GM12891 (cell line): ENCODE measurements at regions not wholly inside any gene's neighbourhood (a gene's known extent, or its start where the extent isn't known, plus 50 kb on each side); places are given as distances from the start of the nearest gene placed in this dataset.

Experiments used
- DNase-seq: peaks from one replicate; pipeline ENCODE4 v3.0.0; 2011; ENCODE audit warnings: low spot score; ENCODE audit not compliant: insufficient read length
- FAIRE-seq: peaks from 2 replicates; lab custom pipeline; 2011; peaks lifted over from hg19 to GRCh38; lab: Jason Lieb, UNC
- PAX5 ChIP-seq: IDR thresholded peaks from 2 replicates; pipeline ENCODE4 v1.6.1; 2011; ENCODE audit warnings: low read length, moderate library complexity, mild to moderate bottlenecking; ENCODE audit not compliant: insufficient read depth, severe bottlenecking
- POLR2A ChIP-seq: IDR thresholded peaks from 2 replicates; pipeline ENCODE4 v1.6.1; 2011; ENCODE audit warnings: low read depth, low read length, control low read depth
- POLR2AphosphoS5 ChIP-seq: IDR thresholded peaks from 2 replicates; pipeline ENCODE4 v1.6.1; 2011; ENCODE audit warnings: low read depth, low read length, control low read depth
- POU2F2 ChIP-seq: IDR thresholded peaks from 2 replicates; pipeline ENCODE4 v1.6.1; 2011; ENCODE audit warnings: low read depth, mild to moderate bottlenecking, control low read depth, low read length, moderate library complexity
- SPI1 ChIP-seq: IDR thresholded peaks from 2 replicates; pipeline ENCODE4 v1.6.1; 2011; ENCODE audit warnings: low read depth, low read length, control low read depth
- TAF1 ChIP-seq: IDR thresholded peaks from 2 replicates; pipeline ENCODE4 v1.6.1; 2011; ENCODE audit warnings: low read depth, low read length, control low read depth

GRCh38 chr2:172228177-172228808 lies 125.6 kb upstream of the DLX2 start:
- DNase-seq = no peak
- TF ChIP-seq TAF1 = no peak
- no peak for TF ChIP-seq PAX5
- TF ChIP-seq POLR2A = no peak
- TF ChIP-seq SPI1 = no peak
- TF ChIP-seq POU2F2 = no peak
- no peak for FAIRE-seq

GRCh38 chr2:172229125-172229524 lies 126.4 kb upstream of the DLX2 start:
- no peak for DNase-seq
- TF ChIP-seq POLR2A = no peak
- TF ChIP-seq TAF1 = no peak
- FAIRE-seq = no peak

GRCh38 chr2:172230332-172230888 lies 127.7 kb upstream of the DLX2 start:
- FAIRE-seq (no peak), DNase-seq (no peak)
- TF ChIP-seq SPI1 (no peak), TAF1 (no peak), PAX5 (no peak), POLR2A (no peak), POLR2AphosphoS5 (no peak), POU2F2 (no peak)

GRCh38 chr2:172230889-172231401 lies 128.2 kb upstream of the DLX2 start:
- no peak for TF ChIP-seq SPI1
- TF ChIP-seq POU2F2 = no peak
- no peak for TF ChIP-seq POLR2A
- TF ChIP-seq TAF1 = no peak
- no peak for TF ChIP-seq POLR2AphosphoS5
- no peak for TF ChIP-seq PAX5
- no peak for DNase-seq

GRCh38 chr2:172231508-172231907 lies 128.8 kb upstream of the DLX2 start:
- no peak for DNase-seq
- TF ChIP-seq SPI1 = no peak
- FAIRE-seq = no peak

More at GRCh38 chr2:172230889-172231401, 128.2 kb upstream of the DLX2 start:
- no peak for FAIRE-seq

GRCh38 chr2:172232708-172233396 lies 130.2 kb upstream of the DLX2 start:
- no peak for FAIRE-seq
- DNase-seq = no peak
- TF ChIP-seq POU2F2 (no peak), SPI1 (no peak), PAX5 (no peak), TAF1 (no peak), POLR2AphosphoS5 (no peak), POLR2A (no peak)

- DNase-seq (no peak), FAIRE-seq (no peak)
- TF ChIP-seq POLR2AphosphoS5 (no peak), POLR2A (no peak), SPI1 (no peak), PAX5 (no peak), TAF1 (no peak), POU2F2 (no peak)
Observed at GRCh38 chr2:172233987-172234715, 131.5 kb upstream of the DLX2 start.

- FAIRE-seq = peak; percentile 28
- no peak for DNase-seq
- TF ChIP-seq POLR2AphosphoS5 (no peak), SPI1 (no peak), POU2F2 (no peak), POLR2A (no peak), TAF1 (no peak), PAX5 (no peak)
Observed at GRCh38 chr2:172234716-172235691, 132.3 kb upstream of the DLX2 start.
